Suprapubic skin (tissue), 4 donors: ENCODE measurements at regions not wholly inside any gene's neighbourhood (a gene's known extent, or its start where the extent isn't known, plus 50 kb on each side); places are given as distances from the start of the nearest gene placed in this dataset.

Experiments
- CTCF ChIP-seq, 2 donors: fragments of 200-600 bp in 1 of 2; fragments of 450-650 bp in 1 of 2; sonication (generic) in 1 of 2; IDR thresholded peaks; one replicate each; pipeline ENCODE4 v1.5.1; 2016 to 2019; ENCODE audit warnings: antibody characterized with exemption in 2 of 2, mild to moderate bottlenecking in 1 of 2, moderate library complexity in 1 of 2
- EP300 ChIP-seq: sonication (generic); formaldehyde crosslinking; IDR thresholded peaks from one replicate; pipeline ENCODE4 v1.6.1; 2017; ENCODE audit warnings: antibody characterized with exemption
- POLR2AphosphoS5 ChIP-seq, 3 donors: sonication (generic); formaldehyde crosslinking; IDR thresholded peaks; one replicate each; pipeline ENCODE4 v1.6.1; 2017; ENCODE audit warnings: antibody characterized with exemption in 3 of 3

- TF ChIP-seq CTCF (IDR thresholded peaks at IDR 0.05) (no peak), POLR2AphosphoS5 (IDR thresholded peaks at IDR 0.05) (no peak), EP300 (no peak)
Observed at GRCh38 chr5:82749461-82749820, 327.8 kb downstream of the TMEM167A start.
